HG03196 (cell line): ENCODE measurements at regions not wholly inside any gene's neighbourhood (a gene's known extent, or its start where the extent isn't known, plus 50 kb on each side); places are given as distances from the start of the nearest gene placed in this dataset.
"Not testable (repeated sequence)": the region's sequence is repeated elsewhere in the genome, so short reads cannot be mapped to it uniquely, and the experiment has no call there.

Source experiments
- ATAC-seq: cut with Tn5 transposase; IDR thresholded peaks from one replicate; pipeline ENCODE4 v1.9.1; 2021; ENCODE audit not compliant: unreplicated experiment

DNA sequence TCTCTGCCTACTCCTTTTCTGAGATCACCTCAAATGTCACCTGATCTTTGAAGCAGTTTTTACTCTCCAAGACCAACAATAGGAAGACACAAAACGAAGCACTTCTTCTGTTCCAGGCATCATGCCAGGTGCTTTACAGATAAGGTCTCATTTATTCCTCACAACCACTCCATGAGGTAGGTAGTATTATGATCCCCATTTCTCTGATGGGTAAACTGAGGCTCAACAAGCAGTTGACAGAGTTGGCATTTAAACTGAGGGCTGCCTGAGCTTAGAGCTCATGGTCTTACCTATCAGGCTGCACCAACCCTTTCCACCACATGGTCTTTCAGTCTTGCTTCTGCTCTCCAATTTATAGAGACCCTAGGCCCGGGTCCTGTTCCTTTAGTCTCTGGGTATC is 147.2 kb upstream of the JUN start:
- ATAC-seq: no peak

DNA sequence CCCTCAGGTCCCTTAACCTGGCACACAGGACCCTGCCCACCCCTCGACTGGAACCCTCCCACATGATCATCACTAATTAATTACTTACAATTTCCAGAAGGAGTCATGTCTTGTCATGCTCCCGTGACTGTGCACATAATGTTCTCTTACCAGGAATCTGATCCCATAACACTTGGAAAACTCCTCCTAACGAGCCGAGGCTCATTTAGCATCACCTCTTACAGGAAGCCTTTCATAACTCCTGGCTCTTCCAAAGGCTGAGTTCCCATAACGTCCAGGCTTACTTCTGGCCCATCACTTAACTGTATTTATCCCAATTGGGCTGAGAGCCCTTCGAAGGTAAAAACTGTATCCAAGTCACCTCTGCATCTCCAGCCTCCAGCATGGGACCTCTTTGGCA is 147.9 kb upstream of the JUN start:
- no peak for ATAC-seq

GRCh38 chr1:58932859-58933598 is 149.2 kb upstream of the JUN start:
- no peak for ATAC-seq

DNA sequence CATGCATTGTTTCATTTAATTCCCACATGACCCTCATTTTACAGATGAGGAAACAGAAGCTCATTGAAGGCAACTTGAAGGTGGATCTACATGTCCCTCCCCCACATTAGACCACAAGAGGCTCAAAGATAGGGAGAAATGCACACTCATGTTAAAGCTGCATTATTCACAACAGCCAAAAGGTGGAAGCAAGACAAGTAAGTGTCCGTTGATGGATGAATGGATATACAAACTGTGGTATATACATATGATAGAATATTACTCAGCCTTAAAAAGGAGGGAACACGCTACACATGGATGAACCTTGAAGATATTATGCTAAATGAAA is 149.7 kb upstream of the JUN start:
- no peak for ATAC-seq

DNA sequence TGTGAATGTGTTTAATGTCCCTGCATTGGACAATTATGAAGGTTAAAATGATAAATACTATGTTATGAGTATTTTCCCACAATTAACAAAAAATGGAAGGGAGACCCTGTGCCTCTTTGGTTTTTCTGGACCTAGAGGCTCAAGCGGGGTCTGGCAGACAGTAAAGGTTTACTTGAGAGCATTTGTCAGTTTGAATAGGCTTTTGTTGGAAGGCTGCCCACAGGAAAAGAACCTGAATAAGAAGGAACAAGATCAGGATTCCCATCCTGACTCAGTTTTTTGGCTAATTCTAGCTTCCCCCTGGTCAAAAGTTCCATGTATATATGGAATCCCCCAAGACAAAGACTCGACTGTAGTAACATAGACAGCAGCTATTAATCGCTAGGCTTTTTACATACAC is 150.9 kb upstream of the JUN start:
- ATAC-seq: no peak

GRCh38 chr1:58936973-58937372 is 153.1 kb upstream of the JUN start:
- no peak for ATAC-seq

DNA sequence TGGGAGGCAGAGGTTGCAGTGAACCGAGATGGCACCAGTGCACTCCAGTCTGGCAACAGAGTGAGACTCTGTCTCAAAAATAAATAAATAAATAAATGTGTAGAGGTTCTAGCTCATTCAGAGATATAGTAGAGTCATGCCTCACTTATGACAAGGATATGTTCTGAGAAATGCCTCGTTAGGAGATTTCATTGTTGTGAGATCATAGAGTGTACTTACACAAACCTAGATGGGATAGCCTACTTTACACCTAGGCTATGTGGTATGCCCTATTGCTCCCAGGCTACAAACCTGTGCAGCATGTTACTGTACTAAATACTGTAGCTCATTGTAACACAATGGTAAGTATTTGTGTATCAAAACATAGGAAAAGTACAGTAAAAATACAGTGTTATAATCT is 155.3 kb upstream of the JUN start:
- ATAC-seq: no peak

- ATAC-seq: no peak
These were observed 156.0 kb upstream of the JUN start for GRCh38 chr1:58939666-58940370.

GRCh38 chr1:58941471-58942289 is 157.8 kb upstream of the JUN start:
- no peak for ATAC-seq

- ATAC-seq: no peak
These were observed 158.9 kb upstream of the JUN start for GRCh38 chr1:58942759-58943191.

DNA sequence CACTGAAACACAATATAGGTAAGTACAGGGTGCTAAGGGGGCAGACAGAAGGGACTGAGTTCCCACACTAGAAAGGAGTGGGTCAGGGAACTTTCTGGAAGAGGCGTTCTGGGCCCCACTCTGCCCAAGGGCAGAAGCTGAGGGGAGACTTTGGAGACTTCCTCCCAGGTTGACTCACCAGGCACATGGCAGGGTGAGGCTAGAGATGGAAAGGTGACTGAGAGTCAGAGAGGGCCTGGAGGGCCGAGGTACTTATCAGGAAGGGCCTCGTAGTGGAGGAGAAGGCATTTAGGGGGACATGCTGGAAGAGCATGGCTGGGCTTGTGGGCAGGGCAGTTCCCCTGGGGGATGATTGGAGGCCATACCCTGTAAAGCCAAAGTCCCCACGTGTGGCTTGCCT is 159.9 kb upstream of the JUN start:
- no peak for ATAC-seq

DNA sequence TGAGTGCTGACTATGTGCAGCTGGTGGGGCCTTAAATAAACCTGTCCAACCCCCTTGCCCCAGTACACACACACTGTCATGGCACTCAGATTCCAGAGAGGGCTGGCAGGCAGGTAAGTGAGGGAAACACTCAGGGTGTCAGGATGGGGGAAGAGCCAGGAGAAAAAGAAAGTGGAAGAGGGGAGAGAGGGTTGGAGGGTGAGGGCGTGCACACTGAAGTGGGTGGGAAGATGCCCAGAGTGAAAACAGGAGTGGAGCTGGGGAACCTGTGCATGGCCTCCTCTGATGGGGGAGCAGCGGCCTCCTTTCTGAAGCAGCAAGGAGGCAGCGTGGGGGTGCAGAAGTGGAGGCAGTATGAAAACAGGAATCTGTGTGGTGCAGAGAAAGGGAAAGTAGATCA is 160.6 kb upstream of the JUN start:
- ATAC-seq: no peak

GRCh38 chr1:58946390-58946789 is 162.5 kb upstream of the JUN start:
- no peak for ATAC-seq

DNA sequence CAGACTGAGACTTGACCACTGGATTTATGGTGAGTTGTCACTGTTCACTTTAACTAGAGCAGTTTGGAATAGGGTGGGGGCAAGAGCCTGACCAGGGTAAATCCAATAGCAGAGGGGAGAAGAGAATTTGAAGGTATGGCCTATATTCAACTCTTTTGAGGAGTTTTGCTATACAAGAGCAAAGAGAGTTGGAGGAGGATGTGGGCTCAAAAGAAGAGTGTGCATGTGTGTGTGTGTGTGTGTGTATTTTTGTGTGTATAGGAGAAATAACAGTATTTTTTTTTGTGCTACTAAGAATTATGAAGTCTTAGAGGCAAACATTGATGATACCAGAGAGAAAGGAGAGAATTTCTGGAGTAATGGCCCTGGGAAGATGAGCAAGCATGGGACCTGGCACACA is 164.8 kb upstream of the JUN start:
- no peak for ATAC-seq

DNA sequence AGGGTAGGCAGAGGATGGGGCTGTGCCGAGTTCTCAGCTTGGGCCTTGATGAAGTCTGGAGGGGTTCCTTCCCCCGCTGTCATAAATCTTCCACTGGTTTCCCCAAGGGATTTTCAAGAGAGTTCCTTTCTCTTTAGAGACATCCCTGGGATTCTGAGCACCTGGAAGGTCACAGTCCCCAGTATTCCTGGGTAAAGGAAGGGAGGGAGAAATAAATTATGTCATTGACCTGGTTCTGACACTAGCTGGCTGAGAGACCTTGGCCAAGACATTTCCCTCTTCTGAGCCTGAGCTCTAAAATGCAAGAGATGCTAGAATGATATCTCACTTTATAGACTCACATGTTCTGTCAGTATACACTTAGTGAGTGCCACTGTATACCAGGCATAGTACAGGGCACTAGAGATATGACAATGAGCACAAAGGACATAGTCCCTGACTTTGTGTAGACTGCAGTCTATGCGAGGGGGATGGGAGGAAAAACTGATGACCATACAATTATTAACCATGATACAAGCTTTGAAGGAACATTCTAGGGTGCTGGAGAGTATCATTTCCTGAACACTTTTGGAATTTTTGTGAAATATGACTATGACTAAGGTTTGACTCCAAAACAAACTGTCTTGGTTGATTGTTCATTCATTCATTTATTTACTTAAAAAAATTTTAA is 165.8 kb upstream of the JUN start:
- no peak for ATAC-seq

- no peak for ATAC-seq
These were observed 167.1 kb upstream of the JUN start for GRCh38 chr1:58950897-58951296.

DNA sequence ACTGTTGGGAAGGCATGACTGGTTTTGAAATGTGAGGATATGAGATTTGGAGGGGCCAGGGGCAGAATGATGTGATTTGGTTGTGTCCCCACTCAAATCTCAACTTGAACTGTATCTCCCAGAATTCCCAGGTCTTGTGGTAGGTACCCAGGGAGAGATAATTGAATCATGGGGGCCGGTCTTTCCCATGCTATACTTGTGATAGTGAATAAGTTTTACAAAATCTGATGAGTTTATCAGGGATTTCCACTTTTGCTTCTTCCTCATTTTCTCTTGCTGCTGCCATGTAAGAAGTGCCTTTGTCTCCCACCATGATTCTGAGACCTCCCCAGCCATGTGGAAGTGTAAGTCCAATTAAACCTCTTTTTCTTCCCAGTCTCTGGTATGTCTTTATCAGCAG is 170.1 kb upstream of the JUN start:
- ATAC-seq: not testable (repeated sequence)

DNA sequence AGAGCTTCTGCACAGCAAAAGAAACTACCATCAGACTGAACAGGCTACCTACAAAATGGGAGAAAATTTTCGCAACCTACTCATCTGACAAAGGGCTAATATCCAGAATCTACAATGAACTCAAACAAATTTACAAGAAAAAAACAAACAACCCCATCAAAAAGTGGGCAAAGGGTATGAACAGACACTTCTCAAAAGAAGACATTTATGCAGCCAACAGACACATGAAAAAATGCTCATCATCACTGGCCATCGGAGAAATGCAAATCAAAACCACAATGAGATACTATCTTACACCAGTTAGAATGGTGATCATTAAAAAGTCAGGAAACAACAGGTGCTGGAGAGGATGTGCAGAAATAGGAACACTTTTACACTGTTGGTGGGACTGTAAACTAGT is 179.4 kb upstream of the JUN start:
- not testable (repeated sequence) for ATAC-seq

DNA sequence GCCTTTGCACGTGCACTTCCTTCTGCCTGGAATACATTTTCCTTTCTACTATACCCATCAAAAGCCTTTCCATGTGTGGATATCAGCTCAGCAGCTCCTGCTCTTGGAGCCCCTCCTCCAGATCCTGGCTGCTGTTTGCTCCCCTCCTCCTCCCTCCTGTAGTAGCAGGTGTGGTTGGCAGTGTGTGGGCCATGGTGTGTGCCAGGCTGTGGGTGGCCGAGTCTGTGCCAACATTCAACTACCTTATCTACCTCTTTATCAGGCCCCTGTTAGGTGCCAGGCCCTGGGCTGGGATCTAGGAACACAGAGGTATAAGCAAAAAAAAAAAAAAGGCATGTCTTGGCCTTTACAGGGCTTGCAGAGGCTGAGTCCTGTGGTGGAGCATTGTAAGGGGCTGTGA is 180.6 kb upstream of the JUN start:
- no peak for ATAC-seq

DNA sequence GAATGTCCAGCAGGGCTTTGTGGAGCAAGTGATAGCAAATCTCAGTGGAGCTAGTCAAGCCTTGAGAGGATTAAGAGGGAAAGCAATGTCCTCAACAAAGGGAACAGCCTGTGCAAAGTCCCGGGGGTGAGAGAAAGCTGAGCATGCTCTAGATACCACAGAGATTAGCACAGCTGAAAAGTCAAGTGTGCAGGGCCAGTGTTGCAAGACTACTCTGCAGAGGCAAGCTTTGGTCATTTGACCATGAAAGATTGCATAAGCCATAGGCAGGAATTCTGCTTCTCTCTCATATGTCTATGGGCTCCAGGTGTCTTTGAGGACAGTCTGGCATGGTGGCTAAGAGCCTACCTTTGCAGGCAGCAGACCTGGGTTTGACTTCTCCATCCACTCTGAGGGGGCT is 181.0 kb upstream of the JUN start:
- no peak for ATAC-seq

DNA sequence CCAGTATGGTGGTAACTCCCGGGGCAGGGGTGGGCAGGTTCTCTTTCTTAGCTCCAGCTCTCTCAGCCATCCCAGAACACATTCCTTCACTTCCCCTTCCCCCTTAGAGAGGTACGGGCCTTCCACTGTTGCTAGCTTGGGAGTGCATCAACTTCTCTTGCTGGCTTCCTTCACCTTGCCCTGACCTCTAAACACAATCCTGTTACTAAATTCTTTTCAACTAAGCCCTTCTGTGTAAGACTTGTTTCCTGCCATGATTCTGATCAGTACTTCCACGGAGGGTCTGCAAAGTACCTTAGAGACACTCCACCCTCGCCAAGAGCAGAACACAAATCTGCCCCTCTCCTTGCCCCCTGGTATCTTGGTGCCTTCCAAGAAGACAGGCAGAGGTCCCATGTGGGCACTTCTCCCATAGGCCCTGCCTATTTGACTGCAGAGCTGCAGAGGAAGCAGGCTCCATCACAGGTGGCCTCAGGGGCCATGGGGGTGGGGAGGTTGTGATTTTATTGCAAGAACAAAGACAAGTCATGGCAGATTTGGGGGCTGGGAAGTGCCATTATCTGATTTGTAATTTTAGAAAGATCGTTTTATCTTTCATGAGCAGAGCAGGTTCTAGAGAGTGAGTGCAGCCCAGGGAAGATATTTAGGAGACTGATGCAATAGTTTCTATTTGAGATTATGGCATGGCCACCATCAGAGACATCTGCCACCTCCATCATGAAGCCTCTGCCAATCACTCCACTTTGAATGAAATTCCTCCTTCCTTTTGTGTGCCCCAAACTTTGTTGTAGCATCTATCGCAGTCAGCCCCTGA is 182.5 kb upstream of the JUN start:
- ATAC-seq: no peak
